ENCODE measurements at regions not wholly inside any gene's neighbourhood (a gene's known extent, or its start where the extent isn't known, plus 50 kb on each side); places are given as distances from the start of the nearest gene placed in this dataset.

DNA sequence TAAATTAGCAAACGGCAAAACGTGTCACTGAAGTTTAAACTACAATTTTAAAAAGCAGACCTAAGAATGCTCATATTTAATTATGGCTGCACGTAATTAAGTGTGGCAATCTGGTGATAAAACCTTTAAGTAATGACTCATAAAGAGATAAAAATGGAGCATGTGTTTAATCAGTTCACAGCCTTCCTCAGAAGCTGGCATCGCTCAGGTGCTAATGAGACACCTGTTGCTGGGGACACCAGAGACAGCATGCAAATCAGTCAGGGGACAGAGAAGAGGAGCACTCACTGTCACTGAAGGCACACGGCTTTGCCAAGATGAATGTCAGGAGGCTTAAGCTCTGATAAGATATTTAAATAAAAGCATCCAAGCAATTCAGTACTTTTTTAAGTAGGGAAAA, 840.3 kb downstream of the GALC start:
- no peak for DNase-seq

DNA sequence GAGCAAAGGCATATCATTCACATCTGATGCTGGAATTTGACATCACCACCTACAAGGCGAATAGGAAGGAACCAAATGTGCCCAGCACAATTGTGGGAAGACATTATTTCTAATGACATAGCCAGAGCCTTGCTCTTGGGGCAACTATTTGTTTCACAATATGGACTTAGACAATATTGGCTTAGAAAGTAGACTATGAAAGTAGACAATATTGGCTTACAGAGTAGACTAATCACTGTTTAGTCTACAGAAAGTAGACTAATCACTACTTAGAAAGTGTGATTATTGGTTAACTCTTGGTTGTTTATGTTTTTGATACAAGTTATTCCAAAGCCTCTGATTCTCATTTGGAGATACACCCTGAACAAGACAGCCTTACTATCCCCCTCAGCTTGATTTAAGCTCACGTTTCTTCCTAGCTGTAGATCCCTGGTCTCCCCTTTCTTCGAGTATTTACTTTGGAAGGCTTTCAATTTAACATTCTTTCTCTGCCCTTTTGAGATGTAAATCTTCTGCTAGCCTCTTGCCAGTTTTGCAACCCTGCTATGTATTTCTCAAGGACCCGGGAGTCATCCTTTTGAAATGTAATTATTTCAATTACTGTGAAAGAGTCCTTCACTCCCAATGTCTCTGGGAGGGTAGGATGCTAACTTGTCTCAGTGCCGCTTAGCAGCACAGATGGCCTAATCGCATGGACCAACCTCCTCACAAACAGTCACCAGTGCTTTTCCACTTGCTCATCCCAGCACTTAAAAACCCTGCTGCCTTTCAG, 843.2 kb downstream of the GALC start:
- no peak for DNase-seq

DNA sequence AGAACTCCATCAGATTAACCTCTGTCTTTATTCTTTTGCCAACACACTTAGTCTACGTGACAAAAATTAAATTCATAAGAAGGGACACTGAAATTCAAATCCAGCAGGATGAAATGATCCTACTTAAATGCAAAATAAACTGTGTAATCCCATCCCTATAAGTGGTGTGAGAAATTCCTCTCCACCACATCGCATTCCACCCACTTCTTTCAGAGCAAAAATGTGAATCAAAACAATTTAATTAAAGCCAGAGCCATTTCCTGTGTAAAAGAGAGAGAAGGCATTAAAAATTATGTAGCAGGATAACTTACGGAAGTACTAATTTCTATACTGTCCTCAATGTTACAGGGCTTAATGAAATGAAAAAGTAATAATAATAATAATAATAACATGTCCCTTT, 844.3 kb downstream of the GALC start:
- no peak for DNase-seq

DNA sequence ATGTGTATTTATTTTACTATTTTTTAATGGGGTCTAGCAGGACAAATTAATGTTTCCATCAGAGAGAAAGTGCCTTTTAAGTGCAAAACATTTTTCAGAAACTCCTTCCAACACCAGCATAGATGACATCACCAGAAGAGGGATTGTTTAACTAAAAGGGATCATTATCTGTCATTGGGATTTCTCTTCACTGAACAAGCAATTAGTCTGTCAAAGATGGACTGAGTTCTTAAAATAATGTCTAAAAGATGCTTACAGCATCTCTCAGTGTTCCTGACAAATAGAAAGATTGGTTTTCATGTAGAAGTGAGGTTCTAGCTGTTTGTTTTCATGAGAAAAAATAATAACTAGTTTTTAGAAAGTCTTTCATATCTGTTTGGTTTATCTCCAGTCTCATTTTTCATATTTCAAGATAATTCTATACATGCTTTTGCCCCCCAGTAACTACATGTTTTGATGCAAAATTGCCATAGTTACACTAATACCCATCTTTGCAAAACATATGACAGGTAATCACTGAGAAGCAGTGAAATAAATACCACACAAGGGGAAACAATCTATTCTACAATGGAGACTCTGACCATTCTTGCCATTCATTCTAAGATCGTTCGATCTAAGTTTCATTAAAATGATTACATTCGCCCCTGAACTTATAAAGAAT, 850.3 kb downstream of the GALC start:
- DNase-seq: no peak

DNA sequence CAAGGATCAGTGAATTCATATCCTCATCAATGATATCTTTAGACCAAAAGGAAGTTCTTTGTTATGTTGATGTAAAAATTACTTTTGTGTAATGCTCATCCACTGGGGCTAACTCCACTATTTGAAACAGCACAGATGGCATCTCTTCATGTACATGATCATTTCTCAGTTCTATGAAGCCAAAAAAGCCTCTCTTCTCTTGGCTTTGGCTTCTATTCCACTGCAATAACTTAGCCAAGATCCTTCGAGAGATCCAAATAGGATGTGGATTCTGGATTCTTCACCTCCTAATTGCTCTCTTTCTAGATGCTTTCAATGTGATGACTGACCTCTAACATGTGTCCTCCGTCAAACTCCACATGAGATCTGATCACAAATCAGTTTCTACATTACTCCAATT, 851.2 kb downstream of the GALC start:
- DNase-seq: no peak

DNA sequence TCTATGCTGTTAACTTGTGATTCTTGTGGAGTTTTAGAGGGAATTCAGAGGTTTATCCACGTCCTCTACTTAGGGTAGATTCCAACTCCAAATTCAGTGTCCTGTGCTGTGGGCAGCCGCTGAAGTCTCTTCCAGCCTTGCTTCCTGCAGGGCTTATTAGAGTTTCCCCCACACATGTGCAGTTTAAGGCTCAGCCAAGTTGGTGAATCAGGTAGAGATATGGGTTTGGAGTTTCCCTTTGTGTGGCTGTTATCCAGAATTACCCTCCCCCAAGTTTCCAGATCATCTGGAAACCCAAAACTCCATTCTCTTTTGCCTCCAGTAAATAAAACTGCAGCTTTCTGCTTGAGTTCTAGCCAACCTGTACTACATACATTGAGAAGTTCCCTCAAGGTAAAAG, 853.7 kb downstream of the GALC start:
- no peak for DNase-seq

DNA sequence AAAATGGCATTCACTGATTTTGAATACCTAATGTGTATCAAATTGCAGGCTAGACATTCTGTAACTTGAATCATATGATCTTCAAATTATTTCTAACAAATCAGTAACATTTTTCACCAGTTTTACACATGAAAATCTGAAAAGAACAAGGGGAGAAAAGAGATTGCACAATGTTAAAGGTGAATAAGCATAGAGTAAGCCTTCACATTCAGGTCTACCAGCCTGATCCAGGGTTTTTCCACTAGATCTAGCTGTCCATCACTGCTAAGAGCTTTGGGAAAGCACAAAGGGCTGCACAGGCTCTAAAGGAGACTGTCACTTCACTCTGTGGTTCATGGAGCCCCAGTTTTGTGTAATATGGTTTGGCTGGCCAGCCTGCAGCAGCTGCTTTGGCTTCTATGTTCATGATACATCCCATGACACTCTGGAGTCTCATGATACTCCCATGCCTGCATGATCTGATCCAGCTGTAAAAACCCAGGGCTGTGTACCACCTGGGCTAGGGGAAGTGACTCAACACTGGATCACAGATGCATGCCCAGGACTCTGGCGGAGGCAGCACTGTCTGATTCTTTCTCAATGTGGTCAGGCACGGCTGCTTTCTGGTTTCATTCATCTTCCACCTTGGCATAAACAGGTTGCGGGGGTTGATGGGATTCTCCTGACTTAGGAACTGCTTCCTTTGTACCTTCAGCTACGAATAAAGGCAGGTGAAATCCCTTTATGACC, 859.7 kb downstream of the GALC start:
- DNase-seq: no peak

DNA sequence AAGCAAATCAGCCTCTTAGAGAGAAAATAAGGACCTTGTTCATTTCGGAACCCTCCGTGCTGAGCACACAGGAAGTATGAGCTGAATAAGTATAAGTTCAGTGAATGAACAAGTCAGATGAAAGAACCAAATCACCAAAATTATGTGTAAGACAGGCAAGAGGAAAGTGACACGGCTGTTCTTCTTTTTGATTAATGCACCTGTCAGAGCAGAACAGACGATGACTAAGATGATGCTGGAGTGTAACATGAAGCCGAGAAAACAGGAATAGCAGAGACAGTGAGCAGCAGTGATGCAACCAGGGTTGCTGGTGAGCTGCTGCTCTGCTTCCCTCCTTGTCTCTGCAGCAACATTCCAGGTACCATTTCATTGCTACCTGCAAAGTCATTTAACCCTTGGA, 861.1 kb downstream of the GALC start:
- no peak for DNase-seq

DNA sequence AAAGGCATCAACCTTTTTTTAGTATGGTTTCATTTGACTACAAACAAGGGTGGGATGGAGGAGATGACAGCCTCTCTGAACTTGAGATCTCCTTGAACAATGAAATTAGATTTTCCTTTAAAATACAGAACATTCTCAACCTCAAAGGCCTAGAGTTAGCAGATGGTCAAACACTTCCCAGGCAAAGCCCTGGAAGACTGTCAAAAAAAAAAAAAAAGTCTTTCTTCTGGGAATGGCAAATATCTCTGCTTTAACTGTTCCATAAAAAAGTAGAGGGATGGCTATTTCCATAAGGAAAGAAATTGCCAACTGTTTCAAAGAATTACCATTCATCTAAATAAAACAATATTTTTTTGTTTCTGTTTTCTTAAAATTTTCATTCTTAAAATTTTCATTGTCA, 870.8 kb downstream of the GALC start:
- DNase-seq: no peak

DNA sequence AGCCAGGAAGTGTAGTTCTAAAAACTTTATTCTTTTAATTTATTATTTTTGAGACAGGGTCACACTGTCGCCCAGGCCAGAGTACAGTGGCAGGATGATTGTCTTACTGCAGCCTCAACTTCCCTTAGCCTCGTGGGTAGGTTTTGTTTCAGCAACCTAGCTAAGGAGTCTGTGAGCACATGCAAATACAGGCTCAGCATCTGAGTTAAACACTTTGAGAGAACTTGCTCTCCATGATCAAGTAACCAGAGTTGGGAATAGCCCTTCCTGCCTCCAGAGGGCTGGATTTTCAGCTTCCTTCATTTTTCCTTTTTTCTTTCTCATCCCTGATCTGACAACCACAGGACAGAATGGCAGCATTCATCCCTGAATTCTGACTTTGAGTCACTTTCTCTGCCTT, 871.3 kb downstream of the GALC start:
- DNase-seq: no peak

DNA sequence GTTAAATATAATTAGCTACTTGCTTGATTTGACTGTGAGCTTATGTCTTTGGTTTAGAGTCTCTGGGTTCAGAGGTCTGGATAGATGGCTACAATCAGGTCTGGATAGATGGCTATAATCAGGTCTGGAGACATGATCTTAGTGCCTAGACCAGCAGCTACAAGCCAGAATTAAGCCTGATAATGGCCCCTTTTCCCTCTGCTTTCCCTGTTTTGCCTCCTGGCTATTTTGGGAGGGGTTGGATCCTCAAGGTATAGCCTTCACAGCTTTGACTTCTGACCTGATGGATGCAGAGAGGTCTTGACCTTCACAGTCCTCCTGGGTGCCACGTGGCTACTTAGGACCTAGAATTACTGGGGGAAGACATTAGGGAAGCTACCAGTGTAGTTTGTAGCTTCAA, 877.7 kb downstream of the GALC start:
- no peak for DNase-seq

DNA sequence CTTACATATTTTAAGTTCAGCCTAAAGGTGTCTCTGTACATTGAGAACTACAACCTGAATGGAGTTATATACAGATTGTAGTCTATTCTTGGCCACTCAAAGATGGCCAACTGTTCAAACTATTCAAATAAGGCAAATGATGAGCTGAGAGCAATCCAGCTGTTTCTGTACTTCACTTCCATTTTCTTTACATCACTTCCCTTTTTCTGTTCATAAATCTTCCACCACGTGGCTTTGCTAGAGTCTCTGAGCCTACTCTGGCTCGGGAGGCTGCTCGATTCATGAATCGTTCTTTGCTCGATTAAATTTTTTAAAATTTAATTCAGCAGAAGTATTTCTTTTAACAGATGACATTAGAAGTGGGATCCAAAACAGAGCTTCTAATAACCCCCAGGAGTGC, 879.7 kb downstream of the GALC start:
- DNase-seq: no peak

DNA sequence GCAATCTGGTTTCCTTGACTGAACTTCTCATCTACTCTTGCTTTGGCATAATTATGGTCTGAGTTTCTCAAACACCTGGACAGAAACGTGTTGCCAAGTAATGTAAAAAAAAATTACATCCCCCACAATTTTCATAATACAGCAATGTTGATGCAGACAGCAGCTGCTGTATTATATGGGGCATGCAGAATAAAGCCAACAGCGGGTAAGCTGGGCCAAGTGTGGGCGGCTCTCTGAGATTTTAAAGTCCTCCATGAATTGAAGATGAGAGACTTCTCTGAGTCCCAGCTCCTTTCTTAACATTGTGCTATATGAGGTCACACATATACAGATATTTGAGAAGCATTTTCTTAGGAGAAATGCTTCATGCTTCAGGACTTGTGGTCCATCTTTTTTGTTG, 881.2 kb downstream of the GALC start:
- DNase-seq: no peak

DNA sequence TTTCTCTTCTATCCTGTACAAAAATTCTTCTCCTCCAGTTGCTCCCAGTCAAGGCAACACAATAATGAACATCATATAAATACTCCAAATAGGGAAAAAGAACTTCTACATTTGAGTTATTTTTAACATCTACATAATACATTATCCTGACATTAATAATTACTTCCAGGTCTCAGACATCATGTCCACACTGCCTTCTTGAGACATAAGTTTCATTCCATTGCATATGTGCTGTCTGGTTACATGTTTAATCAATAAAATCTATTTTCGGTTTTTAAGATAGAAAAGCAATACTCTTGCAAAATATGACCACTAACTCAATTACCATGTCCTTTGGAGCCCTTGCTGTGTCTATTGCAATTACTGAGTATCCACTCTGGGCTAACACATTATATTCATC, 881.9 kb downstream of the GALC start:
- no peak for DNase-seq

DNA sequence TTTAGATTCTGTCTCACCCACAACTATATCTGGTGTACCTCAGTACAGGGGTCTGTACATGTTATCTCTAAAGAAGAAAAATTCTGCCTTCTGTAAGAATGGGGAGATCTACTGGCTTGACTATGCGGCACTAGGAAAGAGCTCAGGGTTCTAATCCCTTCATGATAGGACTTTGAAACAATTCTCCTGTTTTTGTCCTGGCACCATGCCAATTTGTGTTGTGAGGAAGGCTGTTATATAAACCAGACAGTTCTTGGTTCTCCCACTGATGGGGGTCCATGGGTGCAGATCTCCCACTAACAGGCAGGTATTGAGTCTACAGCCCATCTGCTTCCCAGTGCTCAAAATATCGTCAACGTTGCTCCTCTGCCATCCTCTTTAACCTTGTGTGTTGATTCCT, 883.7 kb downstream of the GALC start:
- DNase-seq: no peak

DNA sequence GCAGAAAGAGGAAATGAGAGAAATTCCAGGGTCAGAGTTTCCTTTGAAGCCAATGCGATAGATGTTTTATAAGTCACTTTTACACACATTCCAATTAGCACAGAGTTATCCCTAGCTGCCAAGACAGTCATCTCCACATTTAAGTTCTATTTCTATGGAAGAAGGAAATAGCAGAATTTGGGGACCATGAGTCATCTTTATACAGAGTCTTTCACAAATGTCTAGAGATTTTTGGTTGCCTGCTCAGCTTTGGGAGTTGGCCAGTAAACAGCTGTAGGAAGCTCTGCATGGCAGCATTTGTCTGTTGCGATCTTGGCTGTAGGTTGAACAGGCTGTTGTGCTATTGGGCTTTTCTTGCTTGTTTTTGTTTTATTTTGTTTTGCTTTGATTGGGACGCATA, 884.3 kb downstream of the GALC start:
- DNase-seq: no peak

DNA sequence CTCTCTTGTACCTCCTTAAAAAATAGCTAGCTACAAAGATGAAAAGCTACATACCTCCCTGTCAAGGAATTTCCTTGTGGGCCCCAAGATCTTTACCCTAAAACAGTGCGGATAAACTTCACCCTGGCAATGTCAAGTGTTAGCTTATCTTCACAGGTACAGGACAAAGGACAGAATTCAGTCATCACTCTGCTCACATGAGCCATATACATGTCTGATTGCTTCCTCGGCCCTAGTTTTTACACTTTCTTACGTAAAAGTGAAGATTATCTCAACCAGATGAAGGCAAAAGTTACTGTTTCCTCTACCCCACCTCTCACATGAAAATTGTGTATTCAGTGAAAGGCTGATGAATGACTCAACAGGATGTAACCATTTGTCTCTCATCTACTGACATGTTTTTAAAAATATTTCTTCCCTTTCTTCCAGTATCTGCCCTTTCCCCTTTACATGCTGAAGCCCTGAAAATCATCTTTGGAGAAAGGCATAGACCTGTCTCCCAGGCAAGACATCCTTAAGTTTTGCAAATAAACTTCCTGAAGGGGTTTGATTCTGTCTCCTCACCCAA, 890.1 kb downstream of the GALC start:
- DNase-seq: no peak

DNA sequence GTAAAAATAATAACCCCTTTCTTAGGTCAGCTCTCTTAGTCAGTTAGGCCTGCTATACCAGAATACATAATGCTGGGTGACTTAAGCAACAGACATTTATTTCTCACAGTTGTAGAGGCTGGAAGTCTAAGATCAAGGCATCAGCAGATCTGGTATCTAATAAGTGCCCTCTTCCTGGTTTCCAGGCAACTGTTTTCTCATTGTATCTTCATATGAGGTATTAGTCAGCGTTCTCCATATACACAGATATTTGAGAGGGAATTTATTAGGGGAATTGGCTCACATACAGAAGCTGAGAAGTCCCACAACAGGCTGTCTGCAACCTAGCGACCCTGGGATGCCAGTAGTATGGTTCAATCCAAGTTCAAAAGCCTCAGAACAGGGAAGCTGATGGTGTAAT, 896.0 kb downstream of the GALC start:
- no peak for DNase-seq

DNA sequence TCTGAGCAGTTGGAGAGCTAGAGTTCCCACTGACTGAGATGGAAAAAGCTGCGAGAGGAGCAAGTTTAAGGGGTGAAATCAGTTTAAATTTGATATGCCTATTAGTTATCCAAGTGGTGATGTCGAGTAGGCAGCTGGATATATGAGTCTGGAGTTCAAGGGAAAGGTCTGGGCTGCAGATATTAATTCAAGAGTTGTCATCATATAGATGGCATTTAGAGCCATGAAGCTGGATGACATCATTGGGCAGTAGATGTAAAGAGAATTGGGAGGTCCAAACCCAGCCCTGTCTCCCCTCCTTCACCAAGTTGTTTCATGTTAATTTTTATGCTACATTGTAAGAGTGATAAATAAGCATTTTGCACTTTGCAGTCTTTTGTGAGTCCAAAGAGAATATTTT, 898.1 kb downstream of the GALC start:
- DNase-seq: no peak

DNA sequence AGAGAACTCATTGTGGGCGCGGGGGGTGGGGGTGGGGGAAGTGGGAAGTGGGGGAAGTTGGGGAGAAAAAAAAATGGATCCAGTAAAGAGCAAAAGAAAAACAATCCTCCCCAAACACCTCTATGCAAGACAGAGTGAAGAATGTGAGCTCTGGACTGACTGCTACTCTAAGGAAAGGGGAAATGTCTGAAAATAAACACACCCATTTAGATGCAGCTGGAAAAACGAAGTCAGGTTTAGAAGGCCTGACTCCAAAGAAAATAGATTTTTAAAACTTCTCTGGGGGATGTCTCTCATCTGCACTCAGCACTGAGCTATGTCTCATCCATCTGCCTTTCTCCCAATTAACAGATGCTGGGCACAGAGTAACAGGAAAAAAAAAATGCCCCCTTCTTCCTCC, 904.4 kb downstream of the GALC start:
- DNase-seq: no peak

DNA sequence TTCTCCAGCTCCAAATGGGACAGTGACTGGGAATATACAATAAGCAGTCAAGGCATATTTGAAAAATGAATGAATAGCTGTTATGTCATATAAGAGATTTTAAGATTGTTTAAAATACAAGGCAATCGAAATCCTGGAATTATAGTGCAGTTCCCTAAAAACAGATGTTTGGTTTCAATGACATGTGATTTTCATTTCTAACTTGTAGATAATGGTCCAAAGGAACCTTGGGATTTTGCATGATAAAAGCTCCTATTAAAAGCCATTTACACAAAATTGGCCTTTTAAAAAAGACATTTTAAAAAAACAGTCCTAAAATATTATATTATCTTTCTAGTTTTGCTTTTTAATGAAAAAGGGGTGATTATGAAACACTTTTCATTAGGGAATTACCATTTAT, 905.1 kb downstream of the GALC start:
- no peak for DNase-seq

DNA sequence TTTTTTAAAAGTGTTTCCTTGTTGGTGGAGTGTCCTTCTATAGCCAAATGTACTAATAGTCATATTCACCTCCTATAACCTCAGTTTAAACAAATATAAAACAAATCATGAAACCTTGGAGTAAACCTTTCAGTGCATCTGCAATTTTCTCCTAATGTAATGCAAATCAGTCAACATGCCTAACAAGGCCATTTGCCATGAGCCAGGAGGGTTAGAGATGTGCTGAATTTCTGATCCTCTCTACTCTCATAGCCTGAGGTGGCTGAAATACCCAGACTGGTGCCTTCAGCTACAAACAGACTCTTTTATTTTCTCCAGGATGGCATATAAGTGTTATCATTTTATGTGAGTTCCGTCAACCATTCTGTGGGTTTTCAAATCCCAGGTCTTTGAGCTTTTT, 908.1 kb downstream of the GALC start:
- DNase-seq: no peak

DNA sequence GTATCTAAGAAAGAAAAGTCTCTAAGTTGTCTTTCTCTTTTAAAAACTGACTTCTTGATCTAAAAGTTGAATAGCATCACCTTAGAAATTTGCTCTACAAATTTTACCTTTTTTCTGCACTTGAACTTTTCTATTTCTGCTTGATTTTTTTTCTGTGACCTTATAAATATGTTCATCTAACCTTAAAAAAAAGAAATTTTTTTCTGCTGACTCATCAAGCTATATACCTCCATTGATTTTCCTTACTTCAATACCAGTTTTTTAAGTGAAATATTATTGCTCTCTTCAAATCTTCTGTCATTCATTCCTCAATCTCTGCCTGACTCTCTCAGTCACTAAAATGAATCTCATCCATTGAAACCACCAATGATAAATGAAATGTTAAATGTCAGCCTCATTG, 910.1 kb downstream of the GALC start:
- DNase-seq: no peak

DNA sequence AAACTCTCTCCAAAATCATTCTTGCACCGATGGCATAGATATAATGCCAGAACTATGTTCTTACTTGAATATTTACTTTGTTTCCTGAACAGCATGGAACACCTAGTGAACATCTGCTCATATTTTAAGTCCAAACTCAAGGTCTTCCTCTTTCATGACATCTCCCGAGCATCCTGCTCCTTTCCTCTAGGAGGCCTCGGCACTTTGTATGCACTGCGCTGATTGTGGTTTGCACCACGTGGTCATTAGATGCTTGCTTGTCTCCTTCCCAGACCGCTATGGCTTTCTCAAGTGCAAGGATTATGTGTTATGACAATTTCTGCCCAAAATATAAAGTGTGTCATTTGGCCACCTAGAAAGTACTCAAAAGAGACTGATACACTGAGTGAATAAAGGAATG, 912.0 kb downstream of the GALC start:
- no peak for DNase-seq

Data from stimulated activated CD4-positive, alpha-beta T cell treated with anti-CD3 and anti-CD28 coated beads, Interleukin-4, amount 100 ng/mL, for 1 hour (primary cell).